ENCODE measurements at regions not wholly inside any gene's neighbourhood (a gene's known extent, or its start where the extent isn't known, plus 50 kb on each side); places are given as distances from the start of the nearest gene placed in this dataset.

- TF ChIP-seq SFPQ (IDR thresholded peaks at IDR 0.05; ENCODE audit: low read depth, low read length), result no peak
- no peak for TF ChIP-seq L3MBTL2 (IDR thresholded peaks at IDR 0.05)
- TF ChIP-seq ZSCAN29 (IDR thresholded peaks at IDR 0.05), result no peak
- peak; percentile 30; the same call in 1 of the 2 replicates for TF ChIP-seq CTBP1 (IDR thresholded peaks at IDR 0.05; ENCODE audit: borderline replicate concordance)
- peak; percentile 94 for TF ChIP-seq MAFG (tag; conservative IDR thresholded peaks at IDR 0.05)
- no peak for TF ChIP-seq MTA1 (IDR thresholded peaks at IDR 0.05; ENCODE audit: borderline replicate concordance)
- no peak for TF ChIP-seq STAG1 (CRISPR knock-in tag; IDR thresholded peaks at IDR 0.05; ENCODE audit: borderline replicate concordance)
- TF ChIP-seq ATF4 (CRISPR knock-in tag; IDR thresholded peaks at IDR 0.05), result no peak
- TF ChIP-seq ATF3 (IDR thresholded peaks at IDR 0.05), result peak; percentile 29; the same call in 1 of the 2 replicates
- TF ChIP-seq ATF3 (CRISPR knock-in tag; conservative IDR thresholded peaks at IDR 0.05), result no peak
- TF ChIP-seq STAT6 (CRISPR knock-in tag; IDR thresholded peaks at IDR 0.05), result no peak
- TF ChIP-seq SMARCA4 (IDR thresholded peaks at IDR 0.05), result peak; percentile 35; the same call in 1 of the 2 replicates
- no peak for TF ChIP-seq ZBTB2 (IDR thresholded peaks at IDR 0.05)
- TF ChIP-seq NFRKB (IDR thresholded peaks at IDR 0.05; ENCODE audit: low read depth), result no peak
- no peak for TF ChIP-seq ZNF766 (CRISPR knock-in tag; conservative IDR thresholded peaks at IDR 0.05)
- TF ChIP-seq C11orf30 (IDR thresholded peaks at IDR 0.05; ENCODE audit: low read depth), result peak; percentile 93
- no peak for TF ChIP-seq POLR2B (IDR thresholded peaks at IDR 0.05; ENCODE audit: low read depth, partially characterized antibody)
- TF ChIP-seq STAT5A (IDR thresholded peaks at IDR 0.05; ENCODE audit: borderline replicate concordance, low read length), result no peak
- no peak for TF ChIP-seq CEBPG (CRISPR knock-in tag; IDR thresholded peaks at IDR 0.05)
- no peak for TF ChIP-seq CEBPG (tag; conservative IDR thresholded peaks at IDR 0.05 in 1 of 2, IDR thresholded peaks at IDR 0.05 in 1 of 2)
- TF ChIP-seq USF2 (CRISPR knock-in tag; IDR thresholded peaks at IDR 0.05), result no peak
Measured at GRCh38 chr2:24411488-24412151, 51.3 kb upstream of the ITSN2 start (continued).

All from K562 (cell line).